ENCODE measurements at regions not wholly inside any gene's neighbourhood (a gene's known extent, or its start where the extent isn't known, plus 50 kb on each side); places are given as distances from the start of the nearest gene placed in this dataset.
"Not testable (repeated sequence)": the region's sequence is repeated elsewhere in the genome, so short reads cannot be mapped to it uniquely, and the experiment has no call there.

GRCh38 chr22:47901911-47902310 is 1139.5 kb downstream of the TBC1D22A start:
- in situ Hi-C loops (cut with MboI; ENCODE audit: low sequenced_read_pairs) = no loop called here
- no peak overlapping the region for H3K4me3 ChIP-seq
- H3K9me3 ChIP-seq = no peaks in the 10 kb centered on the region
- no peaks in the 10 kb centered on the region for H3K36me3 ChIP-seq (replicated peaks)
- DNase-seq (ENCODE audit: low spot score in 2 of 2) = no peak
- H3K4me1 ChIP-seq = no peaks in the 10 kb centered on the region
- H3K27me3 ChIP-seq (ENCODE audit: low read depth) = no peaks in the 10 kb centered on the region

DNA sequence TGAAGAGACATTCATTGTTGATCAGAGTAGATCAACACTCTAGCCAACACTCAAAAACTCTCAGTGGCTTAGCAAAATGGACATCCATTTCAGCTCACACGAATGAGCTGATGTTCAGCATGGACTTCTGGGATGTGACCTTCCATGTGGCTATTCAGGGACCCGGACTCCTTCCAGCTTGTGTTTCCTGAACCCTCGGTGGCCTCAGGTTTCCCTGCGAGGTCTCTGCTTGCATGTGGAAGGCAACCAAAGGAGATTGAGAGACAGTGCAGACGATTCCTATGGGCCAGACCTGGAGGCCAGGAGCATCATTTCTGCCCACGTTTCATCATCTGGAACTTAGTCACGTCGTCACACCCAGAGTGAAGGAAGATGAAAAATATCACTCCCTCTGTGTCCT is 1137.4 kb downstream of the TBC1D22A start:
- Histone ChIP-seq H3K9me3 (no peaks in the 10 kb centered on the region), H3K4me1 (no peaks in the 10 kb centered on the region), H3K27me3 (ENCODE audit: low read depth) (no peaks in the 10 kb centered on the region), H3K36me3 (replicated peaks) (no peaks in the 10 kb centered on the region), H3K4me3 (no peak overlapping the region)
- DNase-seq (ENCODE audit: low spot score in 2 of 2) = no peak
- in situ Hi-C loops (cut with MboI; ENCODE audit: low sequenced_read_pairs) = no loop called here

DNA sequence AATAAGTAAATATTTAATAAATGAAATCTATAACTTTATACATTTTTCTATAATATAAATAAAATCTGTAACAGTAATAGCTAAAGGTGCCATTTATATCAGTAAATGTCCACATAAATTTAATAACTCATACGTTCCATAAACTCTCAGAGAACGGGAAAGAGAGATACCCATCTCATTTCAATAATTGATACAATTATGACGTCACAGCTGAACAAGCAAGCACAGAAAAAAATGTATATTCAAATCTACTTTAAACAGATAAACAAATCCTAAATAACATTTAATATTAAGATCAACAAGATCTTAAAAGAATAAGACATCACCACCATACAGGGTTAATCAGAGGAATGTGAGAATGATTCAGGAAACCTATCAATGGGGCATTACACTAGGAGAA is 1136.5 kb downstream of the TBC1D22A start:
- no peaks in the 10 kb centered on the region for H3K27me3 ChIP-seq (ENCODE audit: low read depth)
- H3K36me3 ChIP-seq (replicated peaks) = no peaks in the 10 kb centered on the region

DNA sequence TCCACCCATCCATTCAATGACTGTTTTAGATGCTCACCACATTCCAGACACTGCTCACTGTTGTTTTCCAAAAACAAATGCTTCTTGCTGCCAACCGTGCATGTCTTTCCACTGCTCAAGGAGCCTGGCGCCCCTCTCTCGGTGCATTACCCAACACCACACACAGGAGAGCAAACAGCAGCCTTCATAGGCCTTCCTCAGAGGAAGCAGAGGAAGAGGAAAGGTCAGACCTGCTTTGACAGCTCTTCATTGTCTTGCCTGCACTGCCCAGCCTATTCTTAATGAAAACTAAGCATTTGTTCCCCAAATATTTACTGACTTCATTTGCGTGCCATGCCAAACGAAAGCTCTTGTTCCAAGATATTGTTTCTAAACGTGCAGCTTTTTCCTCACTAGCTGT is 1129.2 kb downstream of the TBC1D22A start:
- H3K4me1 ChIP-seq = no peaks in the 10 kb centered on the region
- in situ Hi-C loops (cut with MboI; ENCODE audit: low sequenced_read_pairs) = no loop called here
- H3K36me3 ChIP-seq (replicated peaks) = no peaks in the 10 kb centered on the region
- H3K4me3 ChIP-seq = no peak overlapping the region
- no peaks in the 10 kb centered on the region for H3K27me3 ChIP-seq (ENCODE audit: low read depth)
- no peaks in the 10 kb centered on the region for H3K9me3 ChIP-seq
- DNase-seq (ENCODE audit: low spot score in 2 of 2) = no peak

More for the DNA sequence above, 1136.5 kb downstream of the TBC1D22A start:
- Histone ChIP-seq H3K9me3 (no peaks in the 10 kb centered on the region), H3K4me3 (no peak overlapping the region), H3K4me1 (no peaks in the 10 kb centered on the region)
- in situ Hi-C loops (cut with MboI; ENCODE audit: low sequenced_read_pairs) = no loop called here
- no peak for DNase-seq (ENCODE audit: low spot score in 2 of 2)

DNA sequence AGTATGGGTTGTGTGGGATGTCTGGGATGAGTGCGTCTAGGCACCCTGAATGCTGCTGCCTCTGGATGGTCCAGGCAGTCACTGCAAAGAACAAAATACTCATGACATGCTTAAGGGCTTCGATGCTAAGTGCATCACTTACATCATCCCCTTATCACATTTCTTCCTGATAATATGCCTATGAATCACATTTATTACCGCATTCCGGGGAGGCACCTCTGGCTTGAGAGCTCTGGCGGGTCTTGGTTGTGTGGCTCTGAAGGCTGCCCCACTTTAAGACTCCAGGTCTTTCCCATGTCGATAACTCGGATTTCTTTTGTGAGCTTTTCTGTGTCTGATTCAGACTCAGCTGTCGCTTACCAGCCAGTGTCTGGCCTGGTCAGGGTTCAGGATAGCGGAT is 1126.4 kb downstream of the TBC1D22A start:
- Histone ChIP-seq H3K9me3 (no peaks in the 10 kb centered on the region), H3K4me3 (no peak overlapping the region), H3K36me3 (replicated peaks) (no peaks in the 10 kb centered on the region), H3K27me3 (ENCODE audit: low read depth) (no peaks in the 10 kb centered on the region), H3K4me1 (no peaks in the 10 kb centered on the region)
- no peak for DNase-seq (ENCODE audit: low spot score in 2 of 2)
- in situ Hi-C loops (cut with MboI; ENCODE audit: low sequenced_read_pairs) = no loop called here

GRCh38 chr22:47884775-47885174 is 1122.3 kb downstream of the TBC1D22A start:
- DNase-seq (ENCODE audit: low spot score in 2 of 2) = no peak
- Histone ChIP-seq H3K36me3 (replicated peaks) (no peaks in the 10 kb centered on the region), H3K27me3 (ENCODE audit: low read depth) (no peaks in the 10 kb centered on the region), H3K4me1 (no peaks in the 10 kb centered on the region), H3K4me3 (no peak overlapping the region), H3K9me3 (no peaks in the 10 kb centered on the region)
- in situ Hi-C loops (cut with MboI; ENCODE audit: low sequenced_read_pairs) = no loop called here

- Histone ChIP-seq H3K9me3 (no peaks in the 10 kb centered on the region), H3K4me1 (no peaks in the 10 kb centered on the region)
- DNase-seq (ENCODE audit: low spot score in 2 of 2) = no peak
Measured at GRCh38 chr22:47884200-47884599, 1121.8 kb downstream of the TBC1D22A start.

GRCh38 chr22:47883757-47884156 is 1121.3 kb downstream of the TBC1D22A start:
- no peak for DNase-seq (ENCODE audit: low spot score in 2 of 2)
- in situ Hi-C loops (cut with MboI; ENCODE audit: low sequenced_read_pairs) = no loop called here
- Histone ChIP-seq H3K36me3 (replicated peaks) (no peaks in the 10 kb centered on the region), H3K27me3 (ENCODE audit: low read depth) (no peaks in the 10 kb centered on the region), H3K4me1 (no peaks in the 10 kb centered on the region), H3K4me3 (no peak overlapping the region), H3K9me3 (no peaks in the 10 kb centered on the region)

More at GRCh38 chr22:47884200-47884599, 1121.8 kb downstream of the TBC1D22A start:
- H3K27me3 ChIP-seq (ENCODE audit: low read depth) = no peaks in the 10 kb centered on the region
- no peaks in the 10 kb centered on the region for H3K36me3 ChIP-seq (replicated peaks)
- no peak overlapping the region for H3K4me3 ChIP-seq
- in situ Hi-C loops (cut with MboI; ENCODE audit: low sequenced_read_pairs) = no loop called here

DNA sequence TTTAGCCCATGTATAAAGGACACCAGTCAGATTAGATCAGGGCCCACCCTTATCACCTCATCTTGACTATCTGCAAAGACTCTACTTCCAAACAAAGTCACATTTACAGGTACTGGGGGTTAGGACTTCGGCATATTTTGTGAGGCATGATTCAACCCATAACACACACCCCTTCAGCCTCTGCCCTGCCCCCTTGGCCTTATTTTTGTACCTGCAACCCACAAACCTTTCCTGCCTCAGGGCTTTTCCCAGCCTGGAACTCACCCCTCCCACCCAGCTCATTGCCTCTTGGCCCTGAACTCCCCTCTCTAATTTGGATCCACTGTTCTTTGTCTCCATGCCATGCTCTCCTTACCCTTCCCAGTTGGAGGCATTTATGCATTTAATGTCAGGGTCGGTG is 1116.9 kb downstream of the TBC1D22A start:
- Histone ChIP-seq H3K36me3 (replicated peaks) (no peaks in the 10 kb centered on the region), H3K9me3 (no peaks in the 10 kb centered on the region), H3K27me3 (ENCODE audit: low read depth) (no peaks in the 10 kb centered on the region), H3K4me1 (no peaks in the 10 kb centered on the region), H3K4me3 (no peak overlapping the region)
- DNase-seq (ENCODE audit: low spot score in 2 of 2) = no peak
- in situ Hi-C loops (cut with MboI; ENCODE audit: low sequenced_read_pairs) = no loop called here

GRCh38 chr22:47878460-47878859 is 1116.0 kb downstream of the TBC1D22A start:
- DNase-seq (ENCODE audit: low spot score in 2 of 2) = no peak
- no peaks in the 10 kb centered on the region for H3K27me3 ChIP-seq (ENCODE audit: low read depth)
- H3K36me3 ChIP-seq (replicated peaks) = no peaks in the 10 kb centered on the region
- no peaks in the 10 kb centered on the region for H3K9me3 ChIP-seq
- no peaks in the 10 kb centered on the region for H3K4me1 ChIP-seq
- in situ Hi-C loops (cut with MboI; ENCODE audit: low sequenced_read_pairs) = no loop called here
- H3K4me3 ChIP-seq = no peak overlapping the region

GRCh38 chr22:47872761-47873535 is 1110.5 kb downstream of the TBC1D22A start:
- no peak overlapping the region for H3K4me3 ChIP-seq
- H3K36me3 ChIP-seq (replicated peaks) = no peaks in the 10 kb centered on the region
- H3K4me1 ChIP-seq = no peaks in the 10 kb centered on the region
- H3K27me3 ChIP-seq (ENCODE audit: low read depth) = no peaks in the 10 kb centered on the region
- no peaks in the 10 kb centered on the region for H3K9me3 ChIP-seq
- in situ Hi-C loops (cut with MboI; ENCODE audit: low sequenced_read_pairs) = no loop called here
- no peak for DNase-seq (ENCODE audit: low spot score in 2 of 2)

DNA sequence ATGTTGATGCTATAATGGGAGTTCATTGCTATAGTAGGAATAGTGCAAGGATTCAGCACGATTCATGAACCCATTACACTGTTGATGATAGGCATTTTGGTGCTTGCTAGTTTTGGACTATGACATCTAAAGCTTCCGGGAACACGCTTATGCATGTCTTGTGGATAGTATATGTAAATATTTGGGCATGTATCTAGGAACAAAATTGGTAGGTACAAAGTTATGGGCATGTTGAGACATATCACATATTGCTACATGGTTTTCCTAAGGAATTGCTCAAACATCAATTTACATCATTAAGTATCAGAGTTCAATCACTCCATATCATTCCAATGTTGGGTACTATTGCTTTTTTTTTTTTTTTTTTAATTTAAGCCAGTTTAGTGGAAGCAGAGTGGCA is 1103.2 kb downstream of the TBC1D22A start:
- no peak for DNase-seq (ENCODE audit: low spot score in 2 of 2)

GRCh38 chr22:47862394-47862793 is 1099.9 kb downstream of the TBC1D22A start:
- in situ Hi-C loops (cut with MboI; ENCODE audit: low sequenced_read_pairs) = no loop called here
- Histone ChIP-seq H3K4me3 (no peak overlapping the region), H3K27me3 (ENCODE audit: low read depth) (no peaks in the 10 kb centered on the region), H3K9me3 (no peaks in the 10 kb centered on the region), H3K36me3 (replicated peaks) (no peaks in the 10 kb centered on the region), H3K4me1 (no peaks in the 10 kb centered on the region)
- no peak for DNase-seq (ENCODE audit: low spot score in 2 of 2)

More for the DNA sequence above, 1103.2 kb downstream of the TBC1D22A start:
- H3K4me1 ChIP-seq = no peaks in the 10 kb centered on the region
- H3K9me3 ChIP-seq = no peaks in the 10 kb centered on the region
- in situ Hi-C loops (cut with MboI; ENCODE audit: low sequenced_read_pairs) = no loop called here
- no peaks in the 10 kb centered on the region for H3K36me3 ChIP-seq (replicated peaks)
- H3K27me3 ChIP-seq (ENCODE audit: low read depth) = no peaks in the 10 kb centered on the region
- no peak overlapping the region for H3K4me3 ChIP-seq

DNA sequence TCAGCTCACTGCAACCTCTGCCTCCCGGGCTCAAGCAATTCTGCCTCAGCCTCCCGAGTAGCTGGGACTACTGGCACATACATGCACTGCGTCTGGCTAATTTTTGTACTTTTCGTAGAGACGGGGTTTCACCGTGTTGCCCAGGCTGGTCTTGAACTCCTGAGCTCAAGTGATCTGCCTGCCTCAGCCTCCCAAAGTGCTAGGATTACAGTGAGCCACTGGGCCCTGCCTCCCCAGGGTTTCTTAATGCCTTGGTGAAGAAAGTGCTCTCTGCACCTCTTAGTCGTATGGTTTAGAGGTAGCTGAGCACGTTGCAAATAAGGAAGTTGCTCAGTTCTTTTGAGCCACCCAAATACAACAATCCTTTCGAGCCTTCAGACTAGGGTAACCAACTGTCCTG is 1098.5 kb downstream of the TBC1D22A start:
- H3K4me3 ChIP-seq; H3K27me3 ChIP-seq (ENCODE audit: low read depth); H3K4me1 ChIP-seq; H3K36me3 ChIP-seq (replicated peaks); H3K9me3 ChIP-seq; in situ Hi-C loops (cut with MboI; ENCODE audit: low sequenced_read_pairs); DNase-seq (ENCODE audit: low spot score in 2 of 2): not testable (repeated sequence)
